CD14-positive monocyte (primary cell): ENCODE measurements at regions not wholly inside any gene's neighbourhood (a gene's known extent, or its start where the extent isn't known, plus 50 kb on each side); places are given as distances from the start of the nearest gene placed in this dataset.

Experiments used
- DNase-seq, 3 donors: peaks; one replicate each; pipeline ENCODE4 v3.0.0-alpha.2; 2011 to 2022
- H2AFZ ChIP-seq: 2 replicates; pipeline ENCODE4 v1.6.0; 2012; ENCODE audit warnings: mild to moderate bottlenecking, low read depth, low read length, inconsistent platforms; ENCODE audit not compliant: insufficient read depth, poor library complexity, severe bottlenecking
- H3K27ac ChIP-seq, 2 donors: 1 replicate in 1 of 2; 2 replicates in 1 of 2; pipeline ENCODE4 v1.5.1; 2012 to 2013; ENCODE audit warnings: low read length in 2 of 2, control low read depth in 1 of 2, inconsistent platforms in 1 of 2, low read depth in 1 of 2, mild to moderate bottlenecking in 1 of 2
- H3K27me3 ChIP-seq, 2 donors: one replicate each; pipeline versions ENCODE4 v1.6.0 to v1.6.1; 2011 to 2013; ENCODE audit warnings: low read length in 2 of 2; ENCODE audit not compliant: control insufficient read depth in 2 of 2, insufficient read depth in 2 of 2
- H3K36me3 ChIP-seq, 2 donors: replicated peaks in 1 of 2; 1 replicate in 1 of 2; 2 replicates in 1 of 2; pipeline versions ENCODE4 v1.5.1 to v1.6.1; 2012 to 2013; ENCODE audit warnings: low read length in 2 of 2, control low read depth in 1 of 2, inconsistent platforms in 1 of 2, mild to moderate bottlenecking in 1 of 2; ENCODE audit not compliant: insufficient read depth in 2 of 2, control insufficient read depth in 1 of 2
- H3K4me1 ChIP-seq, 2 donors: 1 replicate in 1 of 2; 2 replicates in 1 of 2; pipeline versions ENCODE4 v1.5.1 to v1.6.1; 2012 to 2013; ENCODE audit warnings: low read length in 2 of 2, control low read depth in 1 of 2, inconsistent platforms in 1 of 2, mild to moderate bottlenecking in 1 of 2, moderate library complexity in 1 of 2; ENCODE audit not compliant: insufficient read depth in 2 of 2, control insufficient read depth in 1 of 2
- H3K4me2 ChIP-seq: replicated peaks from 2 replicates; pipeline ENCODE3; 2012; ENCODE audit warnings: low read length, moderate library complexity, mild to moderate bottlenecking; ENCODE audit not compliant: poor library complexity, severe bottlenecking; ENCODE audit errors: extremely low read depth
- H3K4me3 ChIP-seq, 3 experiments: fragments of 200-600 bp in 1 of 3; sonication (generic) in 1 of 3; replicated peaks in 1 of 3; 1 replicate in 2 of 3; 2 replicates in 1 of 3; pipeline ENCODE4 v1.5.1; 2011 to 2013; ENCODE audit warnings: low read length in 3 of 3, mild to moderate bottlenecking in 3 of 3, control low read depth in 2 of 3, low read depth in 2 of 3, inconsistent platforms in 1 of 3, moderate library complexity in 1 of 3
- H3K79me2 ChIP-seq: 2 replicates; pipeline ENCODE4 v1.6.0; 2012; ENCODE audit warnings: mild to moderate bottlenecking, control low read depth, inconsistent platforms, low read length, moderate library complexity; ENCODE audit not compliant: insufficient read depth
- H3K9ac ChIP-seq: 2 replicates; pipeline ENCODE4 v1.6.0; 2017; ENCODE audit warnings: low read length, mild to moderate bottlenecking; ENCODE audit not compliant: insufficient read depth, poor library complexity, severe bottlenecking
- H3K9me3 ChIP-seq, 2 donors: replicated peaks in 1 of 2; 1 replicate in 1 of 2; 2 replicates in 1 of 2; pipeline versions ENCODE4 v1.5.1 to v1.6.1; 2012 to 2013; ENCODE audit warnings: low read length in 2 of 2, control low read depth in 1 of 2; ENCODE audit not compliant: control insufficient read depth in 1 of 2, insufficient read depth in 1 of 2
- H4K20me1 ChIP-seq: 2 replicates; pipeline ENCODE4 v1.6.0; 2012; ENCODE audit warnings: mild to moderate bottlenecking, low read length, control low read depth, moderate library complexity; ENCODE audit not compliant: insufficient read depth
- H3K27ac Mint-ChIP-seq, 7 donors: one replicate each; pipeline ENCODE4 v1.8.0; 2020; ENCODE audit warnings: mild to moderate bottlenecking in 7 of 7, mixed read lengths in 7 of 7, moderate library complexity in 6 of 7, inconsistent platforms in 2 of 7
- H3K27me3 Mint-ChIP-seq, 3 donors: one replicate each; pipeline ENCODE4 v1.8.0; 2021 to 2022; ENCODE audit warnings: low read depth in 3 of 3, mild to moderate bottlenecking in 3 of 3, mixed read lengths in 3 of 3, moderate library complexity in 3 of 3, inconsistent platforms in 1 of 3
- H3K36me3 Mint-ChIP-seq, 2 donors: one replicate each; pipeline ENCODE4 v1.8.0; 2020; ENCODE audit warnings: mixed read lengths in 2 of 2, inconsistent platforms in 1 of 2, mild to moderate bottlenecking in 1 of 2
- H3K4me1 Mint-ChIP-seq: one replicate; pipeline ENCODE4 v1.8.0; 2020; ENCODE audit warnings: mild to moderate bottlenecking, mixed read lengths
- H3K4me3 Mint-ChIP-seq, 2 donors: one replicate each; pipeline ENCODE4 v1.8.0; 2020; ENCODE audit warnings: mild to moderate bottlenecking in 2 of 2, mixed read lengths in 2 of 2, moderate library complexity in 1 of 2
- H3K9me3 Mint-ChIP-seq, 7 donors: one replicate each; pipeline ENCODE4 v1.8.0; 2020 to 2022; ENCODE audit warnings: mixed read lengths in 7 of 7, mild to moderate bottlenecking in 6 of 7, moderate library complexity in 6 of 7, inconsistent platforms in 2 of 7
- CTCF ChIP-seq: fragments of 200-600 bp; IDR thresholded peaks from one replicate; pipeline ENCODE4 v1.8.0; 2022; ENCODE audit warnings: antibody characterized with exemption, mild to moderate bottlenecking
- WGBS: methylation state at CpG from one replicate; pipeline ENCODE4 v1.1.5; 2013; ENCODE audit warnings: missing lambda C conversion rate; ENCODE audit not compliant: insufficient coverage; 5-methylcytosine and 5-hydroxymethylcytosine counted together
- intact Hi-C, 2 donors: fragments of 100-400 bp; cut with micrococcal nuclease; formaldehyde crosslinking; loops; one replicate each; pipeline versions ENCODE4 v1.15.0 to v1.15.1; 2023

GRCh38 chr21:26388731-26389231 lies 184.3 kb downstream of the CYYR1 start:
- Histone ChIP-seq H3K9ac (no peak overlapping the region), H2AFZ (no peak overlapping the region), H3K79me2 (no peaks in the 10 kb centered on the region), H3K27ac (no peak overlapping the region), H3K9me3 (peaks cover 5 to 11% of the 10 kb centered on the region in 2 donors), H3K27me3 (no peaks in the 10 kb centered on the region), H3K36me3 (no peaks in the 10 kb centered on the region), H3K4me2 (no peak overlapping the region), H4K20me1 (no peaks in the 10 kb centered on the region), H3K4me1 (peaks cover 34 to 48% of the 10 kb centered on the region in 2 donors), H3K4me3 (no peak overlapping the region)
- 100% methylated on average over 1 of the region's 1 CpG for WGBS
- Mint-ChIP-seq H3K36me3 (no peaks in the 10 kb centered on the region), H3K27me3 (no peaks in the 10 kb centered on the region), H3K4me1 (peaks cover 50% of the 10 kb centered on the region), H3K27ac (peak overlapping the region in 2 of 7 donors; percentile 38 to 57), H3K9me3 (peaks cover 9 to 22% (median 11%) of the 10 kb centered on the region in 7 donors), H3K4me3 (peak overlapping the region in 1 of 2 donors; percentile 6)
- DNase-seq: peak in 1 of 3 donors; percentile 19
- intact Hi-C loops: no loop called here
- TF ChIP-seq CTCF: no peak

- WGBS: no CpG with 5 or more reads among the region's 3 CpGs
Measured at GRCh38 chr21:26385721-26386120, 187.4 kb downstream of the CYYR1 start.

More at GRCh38 chr21:26385721-26386120, 187.4 kb downstream of the CYYR1 start:
- intact Hi-C loops: no loop called here
- H3K9me3 ChIP-seq: peaks cover 18 to 20% of the 10 kb centered on the region in 2 donors
- no peaks in the 10 kb centered on the region for H4K20me1 ChIP-seq
- TF ChIP-seq CTCF: no peak
- no peak overlapping the region for H3K9ac ChIP-seq
- Mint-ChIP-seq H3K9me3 (peaks cover 10 to 25% (median 18%) of the 10 kb centered on the region in 7 donors), H3K36me3 (peaks cover 0 to 5% of the 10 kb centered on the region in 2 donors), H3K27me3 (no peaks in the 10 kb centered on the region), H3K27ac (peak overlapping the region in 6 of 7 donors; percentile 18 to 69 (median 38)), H3K4me3 (peak overlapping the region in 1 of 2 donors; percentile 57), H3K4me1 (peaks cover 48% of the 10 kb centered on the region)
- H3K27me3 ChIP-seq: no peaks in the 10 kb centered on the region
- H3K4me1 ChIP-seq: peaks cover 34 to 48% of the 10 kb centered on the region in 2 donors
- peak overlapping the region in 1 of 3 experiments; percentile 34 for H3K4me3 ChIP-seq
- no peak overlapping the region for H3K27ac ChIP-seq
- DNase-seq: peak; percentile 21 to 43 (median 23)
- no peak overlapping the region for H2AFZ ChIP-seq
- no peaks in the 10 kb centered on the region for H3K79me2 ChIP-seq
- peak overlapping the region; percentile 42 for H3K4me2 ChIP-seq
- no peaks in the 10 kb centered on the region for H3K36me3 ChIP-seq
